ENCODE measurements at regions not wholly inside any gene's neighbourhood (a gene's known extent, or its start where the extent isn't known, plus 50 kb on each side); places are given as distances from the start of the nearest gene placed in this dataset.
A peak's percentile ranks its signal among the peaks of the same experiment; 100 is the strongest.

DNA sequence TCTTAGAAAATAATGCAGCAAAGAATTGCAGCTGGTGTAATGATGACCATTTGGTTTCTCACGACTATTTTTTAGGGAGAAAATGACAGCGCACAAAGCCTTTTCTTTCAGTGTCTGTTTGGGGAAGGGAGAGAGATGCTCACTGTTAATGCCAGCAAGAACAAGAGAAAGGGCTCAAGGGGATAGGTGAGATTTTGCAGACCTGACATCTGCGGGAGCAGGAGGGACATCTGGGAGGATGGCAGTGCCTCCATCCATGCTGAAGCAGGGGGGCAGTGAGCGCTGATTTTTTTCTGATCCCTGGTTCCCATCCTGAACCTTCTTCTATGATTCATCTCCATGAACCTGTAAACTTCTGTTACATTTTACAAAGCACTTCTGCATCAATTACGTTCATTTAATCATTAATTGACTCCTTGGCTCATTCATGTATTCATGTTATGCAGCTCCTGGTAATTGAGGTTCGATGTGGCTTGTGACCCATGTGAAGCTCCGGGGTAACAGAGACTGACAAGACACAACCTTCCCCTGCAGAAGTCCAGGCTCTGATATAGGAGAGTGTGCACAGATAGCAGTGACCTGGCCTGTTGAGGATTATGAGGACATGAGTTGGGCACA, 595.3 kb downstream of the PTPRU start:
- H3K4me3 ChIP-seq (ENCODE audit: low read length in 2 of 2) = no peak overlapping the region
- DNase-seq = no peak
- WGBS, 2 donors = 65 to 66% methylated on average over 7 of the region's 7 CpGs
- ATAC-seq (ENCODE audit: low FRiP score) = no peak
- H3K36me3 ChIP-seq (ENCODE audit: control insufficient read depth in 1 of 2, insufficient read depth in 2 of 2, low read length in 1 of 2) = no peaks in the 10 kb centered on the region
- no peaks in the 10 kb centered on the region for H3K4me1 ChIP-seq (ENCODE audit: control insufficient read depth in 1 of 2, insufficient read depth in 2 of 2, low read length in 2 of 2)
- H3K9me3 ChIP-seq (ENCODE audit: control insufficient read depth, low read length) = no peaks in the 10 kb centered on the region
- no peak overlapping the region for H3K27ac ChIP-seq (ENCODE audit: low read depth in 1 of 2, low read length in 2 of 2)
- H3K27me3 ChIP-seq (ENCODE audit: control insufficient read depth in 1 of 2, insufficient read depth in 2 of 2, low read length in 1 of 2) = no peaks in the 10 kb centered on the region
- intact Hi-C loops (cut with DNase I) = no loop called here

DNA sequence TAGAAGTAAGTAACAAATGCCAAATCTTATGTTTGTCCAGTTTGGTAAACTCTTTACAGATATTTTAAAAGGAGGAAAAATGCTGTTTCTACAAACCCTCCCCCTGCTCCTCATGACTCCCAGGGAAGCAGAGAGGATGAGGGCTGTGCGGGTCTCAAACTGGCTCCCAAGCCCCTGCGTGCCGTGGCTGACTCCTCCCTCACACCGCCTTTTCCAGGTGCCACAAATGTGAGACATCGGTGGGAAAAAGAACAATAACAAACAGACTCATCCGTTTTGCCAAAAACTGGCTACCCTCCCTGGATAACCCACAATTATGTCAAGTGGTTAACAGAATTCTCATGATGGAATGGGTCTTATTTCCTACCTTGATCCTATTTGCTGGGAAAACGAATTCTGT, 594.6 kb downstream of the PTPRU start:
- WGBS, 2 donors = 58 to 64% methylated on average over 7 of the region's 7 CpGs
- H3K4me3 ChIP-seq (ENCODE audit: low read length in 2 of 2) = no peak overlapping the region
- intact Hi-C loops (cut with DNase I) = no loop called here
- no peaks in the 10 kb centered on the region for H3K4me1 ChIP-seq (ENCODE audit: control insufficient read depth in 1 of 2, insufficient read depth in 2 of 2, low read length in 2 of 2)
- ATAC-seq (ENCODE audit: low FRiP score) (no peak), DNase-seq (no peak)
- no peaks in the 10 kb centered on the region for H3K27me3 ChIP-seq (ENCODE audit: control insufficient read depth in 1 of 2, insufficient read depth in 2 of 2, low read length in 1 of 2)
- no peak overlapping the region for H3K27ac ChIP-seq (ENCODE audit: low read depth in 1 of 2, low read length in 2 of 2)
- no peaks in the 10 kb centered on the region for H3K9me3 ChIP-seq (ENCODE audit: control insufficient read depth, low read length)
- no peaks in the 10 kb centered on the region for H3K36me3 ChIP-seq (ENCODE audit: control insufficient read depth in 1 of 2, insufficient read depth in 2 of 2, low read length in 1 of 2)

DNA sequence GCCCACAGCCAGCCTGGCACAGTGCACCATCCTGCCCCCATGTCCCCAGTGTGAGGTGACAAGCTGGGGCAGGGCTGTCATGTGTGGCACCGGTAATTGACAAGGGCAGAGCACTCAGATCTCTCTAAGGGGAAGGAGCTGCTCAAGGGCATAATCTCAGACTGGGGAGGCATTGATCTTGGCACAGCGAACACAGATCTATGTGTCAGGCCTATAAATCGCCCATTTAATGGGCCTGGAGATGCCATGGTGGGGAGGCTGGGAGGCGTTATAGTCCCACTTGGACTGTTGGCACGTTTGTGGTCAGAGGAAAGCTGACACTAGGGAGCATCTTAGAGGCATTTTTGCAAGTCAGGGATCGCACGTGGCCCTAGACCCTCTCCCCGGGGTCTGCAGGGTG, 594.1 kb downstream of the PTPRU start:
- DNase-seq (no peak), ATAC-seq (ENCODE audit: low FRiP score) (no peak)
- Histone ChIP-seq H3K9me3 (ENCODE audit: control insufficient read depth, low read length) (no peaks in the 10 kb centered on the region), H3K27me3 (ENCODE audit: control insufficient read depth in 1 of 2, insufficient read depth in 2 of 2, low read length in 1 of 2) (no peaks in the 10 kb centered on the region), H3K36me3 (ENCODE audit: control insufficient read depth in 1 of 2, insufficient read depth in 2 of 2, low read length in 1 of 2) (no peaks in the 10 kb centered on the region), H3K4me3 (ENCODE audit: low read length in 2 of 2) (no peak overlapping the region), H3K4me1 (ENCODE audit: control insufficient read depth in 1 of 2, insufficient read depth in 2 of 2, low read length in 2 of 2) (no peaks in the 10 kb centered on the region), H3K27ac (ENCODE audit: low read depth in 1 of 2, low read length in 2 of 2) (no peak overlapping the region)
- WGBS, 2 donors = 49 to 52% methylated on average over 8 of the region's 8 CpGs
- intact Hi-C loops (cut with DNase I) = no loop called here

DNA sequence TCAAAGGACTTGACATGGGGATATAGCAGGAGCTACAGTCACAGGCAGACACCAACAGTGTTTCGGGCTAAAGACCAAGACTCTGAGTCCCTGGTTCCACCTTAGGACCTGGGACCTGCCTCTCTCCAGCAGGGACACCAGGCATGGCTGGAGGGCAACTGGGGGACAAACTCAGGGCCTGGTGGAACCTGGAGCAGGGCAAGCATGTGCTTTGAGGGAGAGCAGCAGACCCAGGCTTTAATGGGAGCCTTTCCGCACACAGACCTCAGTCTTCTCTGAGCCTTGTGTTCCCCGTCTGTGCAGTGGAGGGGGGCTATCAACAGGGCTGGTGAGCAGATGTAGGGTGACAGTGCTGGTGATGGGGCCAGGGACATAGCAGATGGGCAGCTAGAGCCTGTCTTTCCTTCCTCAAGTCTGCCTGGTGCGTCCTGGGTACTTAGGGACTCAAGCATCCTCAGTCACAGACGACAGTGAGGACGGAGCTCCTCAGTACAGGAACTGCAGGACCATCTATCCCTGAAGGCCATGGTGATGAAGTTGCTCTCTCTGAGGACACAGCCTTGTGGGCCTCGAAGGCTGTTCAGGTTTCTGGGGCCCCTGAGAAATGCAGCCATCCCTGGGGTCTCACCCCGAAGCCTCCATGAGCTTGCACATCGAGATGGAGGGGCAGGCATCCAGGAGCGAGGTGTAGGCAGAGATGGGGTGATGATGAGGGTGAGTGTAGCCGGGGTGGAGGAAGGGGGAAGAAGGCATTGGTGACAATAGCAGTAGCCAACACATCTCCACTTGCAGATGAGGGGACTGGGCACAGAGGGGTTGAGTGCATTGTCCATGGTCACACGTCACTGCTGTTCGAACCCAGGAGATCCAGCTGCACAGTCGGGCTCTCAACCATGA, 593.4 kb downstream of the PTPRU start:
- H3K9me3 ChIP-seq (ENCODE audit: control insufficient read depth, low read length) = no peaks in the 10 kb centered on the region
- DNase-seq (no peak), ATAC-seq (ENCODE audit: low FRiP score) (no peak)

DNA sequence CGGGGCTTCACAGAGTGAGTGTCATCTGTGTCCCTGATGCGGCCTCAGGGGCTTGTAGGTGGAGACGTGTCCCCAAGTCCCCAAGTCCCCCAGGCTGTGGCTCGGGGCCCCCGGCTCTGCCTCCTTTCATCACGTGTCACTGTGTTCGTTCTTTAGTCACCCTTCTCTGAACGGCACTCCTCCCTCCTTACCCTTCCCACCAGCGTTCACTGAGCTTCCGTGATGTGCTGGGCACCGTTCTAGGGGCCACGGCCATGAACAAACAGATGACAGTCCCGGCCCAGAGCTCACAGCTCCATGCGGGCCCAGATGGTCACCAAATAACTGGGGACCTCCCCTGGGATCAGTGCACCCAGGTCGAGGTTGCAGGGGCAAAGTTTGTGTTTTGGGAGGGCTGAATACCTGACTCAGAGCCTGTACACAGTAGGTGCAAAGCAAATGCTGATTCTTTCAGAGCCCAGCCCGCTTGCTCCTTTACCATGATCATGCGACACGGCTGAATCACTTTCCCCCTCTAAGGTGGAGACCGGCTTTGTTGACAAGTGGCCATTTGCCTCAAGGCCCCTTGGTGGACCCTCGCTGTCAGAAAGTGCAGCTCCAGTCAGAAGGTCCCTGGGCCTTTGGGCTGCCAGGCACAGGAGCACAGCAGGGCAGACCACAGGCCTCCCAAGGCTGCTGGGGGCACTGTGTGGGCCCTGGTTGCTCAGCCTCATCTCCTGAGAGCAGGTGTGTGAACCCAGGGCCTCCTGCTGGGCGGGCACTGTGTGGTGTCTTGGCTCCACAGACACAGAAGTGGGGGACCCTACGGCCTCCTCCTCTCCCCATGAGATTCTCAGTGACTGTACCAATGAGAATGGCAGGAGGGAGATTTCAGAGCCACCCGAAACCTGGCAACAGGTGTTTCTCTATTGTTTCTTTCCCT, 592.5 kb downstream of the PTPRU start:
- ATAC-seq (ENCODE audit: low FRiP score) (no peak), DNase-seq (peak in 1 of 2 donors; percentile 31)
- intact Hi-C loops (cut with DNase I) = no loop called here
- no peaks in the 10 kb centered on the region for H3K9me3 ChIP-seq (ENCODE audit: control insufficient read depth, low read length)
- no peaks in the 10 kb centered on the region for H3K36me3 ChIP-seq (ENCODE audit: control insufficient read depth in 1 of 2, insufficient read depth in 2 of 2, low read length in 1 of 2)
- no peaks in the 10 kb centered on the region for H3K4me1 ChIP-seq (ENCODE audit: control insufficient read depth in 1 of 2, insufficient read depth in 2 of 2, low read length in 2 of 2)
- H3K27ac ChIP-seq (ENCODE audit: low read depth in 1 of 2, low read length in 2 of 2) = no peak overlapping the region
- no peaks in the 10 kb centered on the region for H3K27me3 ChIP-seq (ENCODE audit: control insufficient read depth in 1 of 2, insufficient read depth in 2 of 2, low read length in 1 of 2)
- WGBS, 2 donors = 70% methylated on average over 23 of the region's 23 CpGs
- no peak overlapping the region for H3K4me3 ChIP-seq (ENCODE audit: low read length in 2 of 2)

More for the DNA sequence above, 593.4 kb downstream of the PTPRU start:
- no peak overlapping the region for H3K4me3 ChIP-seq (ENCODE audit: low read length in 2 of 2)
- 84 to 88% methylated on average over 14 of the region's 14 CpGs for WGBS, 2 donors
- H3K4me1 ChIP-seq (ENCODE audit: control insufficient read depth in 1 of 2, insufficient read depth in 2 of 2, low read length in 2 of 2) = no peaks in the 10 kb centered on the region
- no peak overlapping the region for H3K27ac ChIP-seq (ENCODE audit: low read depth in 1 of 2, low read length in 2 of 2)
- H3K36me3 ChIP-seq (ENCODE audit: control insufficient read depth in 1 of 2, insufficient read depth in 2 of 2, low read length in 1 of 2) = no peaks in the 10 kb centered on the region
- intact Hi-C loops (cut with DNase I) = no loop called here
- no peaks in the 10 kb centered on the region for H3K27me3 ChIP-seq (ENCODE audit: control insufficient read depth in 1 of 2, insufficient read depth in 2 of 2, low read length in 1 of 2)

DNA sequence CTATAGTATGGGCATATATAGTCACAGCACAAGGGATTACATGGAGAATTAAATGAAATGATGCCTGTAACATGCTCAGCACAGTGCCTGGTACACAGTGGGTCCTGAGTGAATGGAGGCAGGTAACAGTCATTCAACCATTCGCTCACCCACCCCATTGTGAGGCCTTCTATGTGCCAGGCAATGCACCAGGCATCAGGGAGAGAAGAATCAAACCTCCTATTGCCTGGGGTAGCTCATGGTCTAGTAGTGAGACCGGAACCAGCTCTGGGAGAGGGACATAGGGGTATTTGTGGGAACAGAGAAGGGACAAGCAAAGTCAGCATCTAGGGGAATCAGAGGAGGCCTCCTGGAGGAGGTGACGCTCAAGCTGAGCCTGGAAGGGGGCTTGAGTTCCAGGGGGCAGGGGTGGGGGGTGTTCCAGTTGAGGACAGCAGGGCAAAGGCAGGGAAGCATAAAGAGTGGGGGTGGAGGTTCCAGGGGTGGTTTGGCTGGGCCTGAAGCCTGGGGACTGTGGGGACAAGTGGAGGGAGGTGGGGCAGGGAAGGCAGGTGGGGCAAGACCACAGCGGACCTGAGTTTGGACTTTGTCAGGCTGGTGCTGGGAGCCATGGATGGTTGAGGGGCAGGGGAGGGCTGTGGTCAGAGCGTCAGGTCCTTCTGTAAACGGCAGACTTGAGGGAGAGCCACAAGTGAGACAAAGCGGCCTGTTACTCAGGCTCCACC, 591.6 kb downstream of the PTPRU start:
- intact Hi-C loops (cut with DNase I) = no loop called here
- DNase-seq = peak in 1 of 2 donors; percentile 21
- 76 to 80% methylated on average over 7 of the region's 7 CpGs for WGBS, 2 donors
- H3K4me1 ChIP-seq (ENCODE audit: control insufficient read depth in 1 of 2, insufficient read depth in 2 of 2, low read length in 2 of 2) = no peaks in the 10 kb centered on the region
- H3K9me3 ChIP-seq (ENCODE audit: control insufficient read depth, low read length) = no peaks in the 10 kb centered on the region
- H3K27me3 ChIP-seq (ENCODE audit: control insufficient read depth in 1 of 2, insufficient read depth in 2 of 2, low read length in 1 of 2) = no peaks in the 10 kb centered on the region
- H3K4me3 ChIP-seq (ENCODE audit: low read length in 2 of 2) = no peak overlapping the region
- H3K27ac ChIP-seq (ENCODE audit: low read depth in 1 of 2, low read length in 2 of 2) = no peak overlapping the region
- ATAC-seq (ENCODE audit: low FRiP score) = no peak
- no peaks in the 10 kb centered on the region for H3K36me3 ChIP-seq (ENCODE audit: control insufficient read depth in 1 of 2, insufficient read depth in 2 of 2, low read length in 1 of 2)

DNA sequence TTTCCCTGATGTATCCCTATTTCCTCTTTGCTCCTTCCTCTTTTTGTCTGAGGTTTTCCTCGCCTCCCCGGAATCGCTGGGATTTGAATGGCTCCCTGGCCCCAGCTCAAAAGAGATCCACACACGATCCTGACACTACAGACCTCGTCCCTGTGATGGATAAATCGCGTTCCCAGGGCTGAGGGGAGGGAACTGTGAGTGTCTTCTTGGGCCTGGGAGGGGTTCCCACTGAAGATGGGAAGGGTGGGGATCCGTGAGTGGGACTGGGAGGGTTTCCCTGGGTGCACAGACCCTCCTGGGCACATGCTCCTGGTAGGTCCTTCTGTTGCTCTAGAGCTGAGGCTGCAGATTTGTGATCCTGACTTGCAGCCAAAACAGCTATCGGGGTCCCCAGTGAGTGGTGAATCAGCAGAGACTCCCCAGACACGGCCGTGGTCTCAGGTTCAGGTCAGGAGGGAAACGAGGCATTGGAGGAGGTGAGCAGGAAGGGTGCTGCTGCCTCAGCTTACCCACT, 591.0 kb downstream of the PTPRU start:
- no peaks in the 10 kb centered on the region for H3K27me3 ChIP-seq (ENCODE audit: control insufficient read depth in 1 of 2, insufficient read depth in 2 of 2, low read length in 1 of 2)
- H3K27ac ChIP-seq (ENCODE audit: low read depth in 1 of 2, low read length in 2 of 2) = no peak overlapping the region
- no peaks in the 10 kb centered on the region for H3K9me3 ChIP-seq (ENCODE audit: control insufficient read depth, low read length)
- no peaks in the 10 kb centered on the region for H3K36me3 ChIP-seq (ENCODE audit: control insufficient read depth in 1 of 2, insufficient read depth in 2 of 2, low read length in 1 of 2)
- peak in 1 of 2 donors; percentile 51 for DNase-seq
- no peaks in the 10 kb centered on the region for H3K4me1 ChIP-seq (ENCODE audit: control insufficient read depth in 1 of 2, insufficient read depth in 2 of 2, low read length in 2 of 2)
- 74 to 75% methylated on average over 12 of the region's 12 CpGs for WGBS, 2 donors
- H3K4me3 ChIP-seq (ENCODE audit: low read length in 2 of 2) = no peak overlapping the region
- ATAC-seq (ENCODE audit: low FRiP score) = no peak
- intact Hi-C loops (cut with DNase I) = no loop called here

DNA sequence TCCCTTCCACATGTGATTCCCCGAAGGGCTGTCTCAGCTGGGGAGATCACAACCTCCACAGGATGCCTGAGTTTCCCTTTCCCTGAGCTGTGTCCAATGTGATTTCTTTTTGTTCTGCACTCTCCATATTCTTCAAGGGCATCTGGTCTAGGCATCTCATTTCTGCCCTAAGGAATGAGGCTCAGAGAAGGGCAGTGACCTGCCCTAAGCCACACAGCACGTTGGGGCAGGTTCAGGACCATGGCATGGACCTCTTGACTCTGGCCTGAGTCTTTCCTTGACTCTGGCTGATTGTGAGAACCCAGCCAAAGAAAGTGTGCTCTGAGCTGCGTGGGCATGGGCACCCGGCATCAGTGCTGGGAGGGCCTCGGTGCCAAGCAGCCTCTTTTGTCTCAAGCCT, 590.3 kb downstream of the PTPRU start:
- DNase-seq = no peak
- no peaks in the 10 kb centered on the region for H3K27me3 ChIP-seq (ENCODE audit: control insufficient read depth in 1 of 2, insufficient read depth in 2 of 2, low read length in 1 of 2)
- intact Hi-C loops (cut with DNase I) = no loop called here

More for the DNA sequence above, 590.3 kb downstream of the PTPRU start:
- no peak overlapping the region for H3K27ac ChIP-seq (ENCODE audit: low read depth in 1 of 2, low read length in 2 of 2)
- no peak overlapping the region for H3K4me3 ChIP-seq (ENCODE audit: low read length in 2 of 2)
- H3K4me1 ChIP-seq (ENCODE audit: control insufficient read depth in 1 of 2, insufficient read depth in 2 of 2, low read length in 2 of 2) = no peaks in the 10 kb centered on the region
- no peaks in the 10 kb centered on the region for H3K9me3 ChIP-seq (ENCODE audit: control insufficient read depth, low read length)
- 48 to 49% methylated on average over 5 of the region's 5 CpGs for WGBS, 2 donors
- H3K36me3 ChIP-seq (ENCODE audit: control insufficient read depth in 1 of 2, insufficient read depth in 2 of 2, low read length in 1 of 2) = no peaks in the 10 kb centered on the region
- ATAC-seq (ENCODE audit: low FRiP score) = no peak

All from aorta (tissue), 5 donors.